ENCODE measurements at regions not wholly inside any gene's neighbourhood (a gene's known extent, or its start where the extent isn't known, plus 50 kb on each side); places are given as distances from the start of the nearest gene placed in this dataset.
A peak's percentile ranks its signal among the peaks of the same experiment; 100 is the strongest.

- intact Hi-C loops (cut with DNase I) = no loop called here
- H3K4me3 ChIP-seq = no peak overlapping the region
- H3K4me1 ChIP-seq = peaks cover 0 to 16% (median 12%) of the 10 kb centered on the region in 4 donors
- H3K36me3 ChIP-seq = no peaks in the 10 kb centered on the region
- H3K27ac ChIP-seq = no peak overlapping the region
- 61 to 62% methylated on average over 6 of the region's 6 CpGs for WGBS, 2 donors
- no peaks in the 10 kb centered on the region for H3K9me3 ChIP-seq
- DNase-seq = no peak
- no peaks in the 10 kb centered on the region for H3K27me3 ChIP-seq
- TF ChIP-seq CTCF (IDR thresholded peaks at IDR 0.05) (no peak), POLR2AphosphoS5 (IDR thresholded peaks at IDR 0.05) (no peak), POLR2A (IDR thresholded peaks at IDR 0.05) (no peak), EP300 (IDR thresholded peaks at IDR 0.05) (no peak)
Measured at GRCh38 chr1:217333939-217334338, 297.0 kb downstream of the GPATCH2 start.

GRCh38 chr1:217332431-217333065, 298.3 kb downstream of the GPATCH2 start:
- no peak overlapping the region for H3K4me3 ChIP-seq
- H3K9me3 ChIP-seq = no peaks in the 10 kb centered on the region
- intact Hi-C loops (cut with DNase I) = no loop called here
- peaks cover 0 to 16% (median 12%) of the 10 kb centered on the region in 4 donors for H3K4me1 ChIP-seq
- 79 to 84% methylated on average over 4 of the region's 4 CpGs for WGBS, 2 donors
- no peaks in the 10 kb centered on the region for H3K27me3 ChIP-seq
- no peak for DNase-seq
- TF ChIP-seq POLR2AphosphoS5 (IDR thresholded peaks at IDR 0.05) (no peak), CTCF (IDR thresholded peaks at IDR 0.05) (no peak), POLR2A (IDR thresholded peaks at IDR 0.05) (no peak), EP300 (IDR thresholded peaks at IDR 0.05) (no peak)
- H3K27ac ChIP-seq = peak overlapping the region in 1 of 4 donors; percentile 49
- H3K36me3 ChIP-seq = no peaks in the 10 kb centered on the region

GRCh38 chr1:217331698-217332097, 299.2 kb downstream of the GPATCH2 start:
- Histone ChIP-seq H3K27me3 (no peaks in the 10 kb centered on the region), H3K27ac (peak overlapping the region in 1 of 4 donors; percentile 49), H3K4me3 (no peak overlapping the region), H3K36me3 (no peaks in the 10 kb centered on the region), H3K9me3 (no peaks in the 10 kb centered on the region), H3K4me1 (peaks cover 0 to 16% (median 12%) of the 10 kb centered on the region in 4 donors)
- TF ChIP-seq POLR2A (IDR thresholded peaks at IDR 0.05) = no peak
- TF ChIP-seq EP300 (IDR thresholded peaks at IDR 0.05) = no peak
- TF ChIP-seq CTCF (IDR thresholded peaks at IDR 0.05) = no peak
- TF ChIP-seq POLR2AphosphoS5 (IDR thresholded peaks at IDR 0.05) = no peak
- intact Hi-C loops (cut with DNase I) = no loop called here
- 61 to 65% methylated on average over 4 of the region's 4 CpGs for WGBS, 2 donors
- no peak for DNase-seq

- no peak overlapping the region for H3K4me3 ChIP-seq
- 93 to 94% methylated on average over 3 of the region's 3 CpGs for WGBS, 2 donors
- TF ChIP-seq CTCF (IDR thresholded peaks at IDR 0.05) (no peak), POLR2A (IDR thresholded peaks at IDR 0.05) (no peak), EP300 (IDR thresholded peaks at IDR 0.05) (no peak), POLR2AphosphoS5 (IDR thresholded peaks at IDR 0.05) (no peak)
- H3K27me3 ChIP-seq = no peaks in the 10 kb centered on the region
- intact Hi-C loops (cut with DNase I) = no loop called here
- no peak overlapping the region for H3K27ac ChIP-seq
- no peaks in the 10 kb centered on the region for H3K9me3 ChIP-seq
- DNase-seq = no peak
- H3K4me1 ChIP-seq = peaks cover 0 to 16% (median 12%) of the 10 kb centered on the region in 4 donors
- H3K36me3 ChIP-seq = no peaks in the 10 kb centered on the region
Measured at GRCh38 chr1:217327901-217328300, 303.0 kb downstream of the GPATCH2 start.

GRCh38 chr1:217322834-217323233, 308.1 kb downstream of the GPATCH2 start:
- Histone ChIP-seq H3K9me3 (no peaks in the 10 kb centered on the region), H3K27me3 (no peaks in the 10 kb centered on the region), H3K4me3 (no peak overlapping the region), H3K27ac (no peak overlapping the region), H3K4me1 (no peaks in the 10 kb centered on the region), H3K36me3 (no peaks in the 10 kb centered on the region)
- DNase-seq = no peak
- 58 to 61% methylated on average over 2 of the region's 2 CpGs for WGBS, 2 donors
- intact Hi-C loops (cut with DNase I) = no loop called here
- TF ChIP-seq CTCF (IDR thresholded peaks at IDR 0.05) (no peak), POLR2AphosphoS5 (IDR thresholded peaks at IDR 0.05) (no peak), POLR2A (IDR thresholded peaks at IDR 0.05) (no peak), EP300 (IDR thresholded peaks at IDR 0.05) (no peak)
